ENCODE measurements at regions not wholly inside any gene's neighbourhood (a gene's known extent, or its start where the extent isn't known, plus 50 kb on each side); places are given as distances from the start of the nearest gene placed in this dataset.

GRCh38 chr6:91298543-91299145 is 711.8 kb upstream of the MAP3K7 start:
- H4K8ac ChIP-seq (replicated peaks; ENCODE audit: insufficient read length, low read depth, low read length), result no peak overlapping the region
- no peak overlapping the region for H3T11ph ChIP-seq (ENCODE audit: low read length)
- H3K14ac ChIP-seq (ENCODE audit: insufficient read depth, low read length), result no peak overlapping the region
- no peaks in the 10 kb centered on the region for H3K79me2 ChIP-seq (ENCODE audit: insufficient read depth, low read length)
- no peak overlapping the region for H3K4ac ChIP-seq (ENCODE audit: low read depth, low read length)
- H4K91ac ChIP-seq (ENCODE audit: insufficient read length, low read depth, low read length), result no peak overlapping the region
- no peak overlapping the region for H2BK5ac ChIP-seq (ENCODE audit: insufficient read length, low read length)
- TF ChIP-seq CTCF (conservative IDR thresholded peaks at IDR 0.05), result no peak
- H3K4me2 ChIP-seq (ENCODE audit: insufficient read depth, insufficient read length, low read length), result no peak overlapping the region
- H3K79me1 ChIP-seq (ENCODE audit: insufficient read depth, low read depth, low read length, poor library complexity, severe bottlenecking), result no peaks in the 10 kb centered on the region
- no peak overlapping the region for H3K56ac ChIP-seq (ENCODE audit: insufficient read length, low read depth, low read length)
- WGBS (ENCODE audit: extremely low coverage, insufficient read length, low lambda C conversion rate), result no CpG with 5 or more reads among the region's 4 CpGs
- DNase-seq, result no peak
- H3K9me3 Mint-ChIP-seq, result peaks cover 22 to 29% of the 10 kb centered on the region in 2 experiments
- no peaks in the 10 kb centered on the region for H4K20me1 ChIP-seq (ENCODE audit: control insufficient read depth, insufficient read depth, insufficient read length)
- H3K18ac ChIP-seq (ENCODE audit: insufficient read length, low read depth, low read length), result no peak overlapping the region
- H3K4me1 ChIP-seq (ENCODE audit: insufficient read depth, low read length), result no peaks in the 10 kb centered on the region
- H3K4me1 Mint-ChIP-seq, result peaks cover 23 to 27% of the 10 kb centered on the region in 2 experiments
- no peak overlapping the region for H2BK120ac ChIP-seq (ENCODE audit: low read depth, low read length, poor library complexity, severe bottlenecking)
- no peak overlapping the region for H3K27ac ChIP-seq (ENCODE audit: insufficient read length, low read depth, low read length)
- H2BK12ac ChIP-seq (ENCODE audit: insufficient read length, low read depth, low read length), result no peak overlapping the region
- no peak overlapping the region for H2AK5ac ChIP-seq (ENCODE audit: insufficient read length, low read length)
- no peak overlapping the region for H2BK15ac ChIP-seq (ENCODE audit: low read depth, low read length)
- H3K36me3 Mint-ChIP-seq (ENCODE audit: insufficient read depth in 1 of 3, low read depth in 3 of 3), result peaks cover 3 to 5% (median 4%) of the 10 kb centered on the region in 3 experiments; a peak in 4 of 7 replicates
- no peak overlapping the region for H2AFZ ChIP-seq (ENCODE audit: low read length)
- no peak overlapping the region for H3K23ac ChIP-seq (ENCODE audit: insufficient read length, low read depth, low read length)
- no peak overlapping the region for H2BK20ac ChIP-seq (ENCODE audit: low read depth, low read length, poor library complexity, severe bottlenecking)
- H3K9ac ChIP-seq (ENCODE audit: extremely low read depth, insufficient read length, low read length), result no peak overlapping the region
- H3K9me3 ChIP-seq (ENCODE audit: control insufficient read depth, low read depth, low read length), result no peaks in the 10 kb centered on the region
- H3K27ac Mint-ChIP-seq, result peak overlapping the region in 1 of 3 experiments; percentile 60; a peak in 1 of 7 replicates
- no peak overlapping the region for H4K5ac ChIP-seq (ENCODE audit: insufficient read length, low read depth, low read length)
- H3K27me3 ChIP-seq (ENCODE audit: insufficient read depth, low read length), result peaks cover 64% of the 10 kb centered on the region
- no peaks in the 10 kb centered on the region for H3K23me2 ChIP-seq (ENCODE audit: insufficient read length, low read depth, low read length, poor library complexity, severe bottlenecking)
- H3K4me3 Mint-ChIP-seq, result 0 out of 5 replicates have a peak overlapping the region, but pooled peaks of 1 of the 2 experiments have one; percentile 53
- H3K27me3 Mint-ChIP-seq (ENCODE audit: low read depth), result peaks cover 99% of the 10 kb centered on the region

All from H9 (cell line).